SK-N-SH treated with all-trans-retinoic acid at 6 μM for 48 hours (cell line): ENCODE measurements at regions not wholly inside any gene's neighbourhood (a gene's known extent, or its start where the extent isn't known, plus 50 kb on each side); places are given as distances from the start of the nearest gene placed in this dataset.

Experiments used
- ARNTL ChIP-seq: fragments of 450-650 bp; formaldehyde crosslinking; IDR thresholded peaks from 2 replicates; pipeline ENCODE4 v1.5.0; 2020; ENCODE audit warnings: low read depth, mild to moderate bottlenecking, moderate library complexity, borderline replicate concordance
- CSDC2 ChIP-seq: fragments of 250-450 bp; sonication (Bioruptor Pico); IDR thresholded peaks from 2 replicates; pipeline ENCODE4 v1.5.0; 2020; ENCODE audit warnings: mild to moderate bottlenecking, moderate library complexity
- GLIS3 ChIP-seq: fragments of 250-450 bp; sonication (Bioruptor Pico); IDR thresholded peaks from 2 replicates; pipeline ENCODE4 v1.5.0; 2020; ENCODE audit warnings: mild to moderate bottlenecking, moderate library complexity
- PATZ1 ChIP-seq: fragments of 250-450 bp; sonication (Bioruptor Pico); IDR thresholded peaks from 2 replicates; pipeline ENCODE4 v1.8.0; 2020; ENCODE audit warnings: mild to moderate bottlenecking, moderate library complexity, borderline replicate concordance
- POU6F1 ChIP-seq: fragments of 250-450 bp; sonication (Bioruptor Pico); IDR thresholded peaks from 2 replicates; pipeline ENCODE4 v1.8.0; 2021; ENCODE audit warnings: low read depth, mild to moderate bottlenecking, moderate library complexity, borderline replicate concordance
- PPARA ChIP-seq: fragments of 250-450 bp; sonication (Bioruptor Pico); IDR thresholded peaks from 2 replicates; pipeline ENCODE4 v1.5.0; 2020; ENCODE audit warnings: mild to moderate bottlenecking, borderline replicate concordance
- RARB ChIP-seq: fragments of 250-450 bp; sonication (Bioruptor Pico); IDR thresholded peaks from 2 replicates; pipeline ENCODE4 v1.8.0; 2021; ENCODE audit warnings: mild to moderate bottlenecking, moderate library complexity
- SNAI2 ChIP-seq: fragments of 250-450 bp; sonication (Bioruptor Pico); IDR thresholded peaks from 2 replicates; pipeline ENCODE4 v1.5.0; 2020; ENCODE audit warnings: mild to moderate bottlenecking, moderate library complexity
- TCF4 ChIP-seq: fragments of 250-450 bp; sonication (Bioruptor Pico); IDR thresholded peaks from 2 replicates; pipeline ENCODE4 v1.8.0; 2021; ENCODE audit warnings: mild to moderate bottlenecking, moderate library complexity, borderline replicate concordance
- ZFP3 ChIP-seq: fragments of 250-450 bp; sonication (Bioruptor Pico); IDR thresholded peaks from 2 replicates; pipeline ENCODE4 v1.5.0; 2020; ENCODE audit warnings: mild to moderate bottlenecking, moderate library complexity
- ZNF70 ChIP-seq: fragments of 450-650 bp; formaldehyde crosslinking; IDR thresholded peaks from 2 replicates; pipeline ENCODE4 v1.5.0; 2020; ENCODE audit warnings: mild to moderate bottlenecking, moderate library complexity
- TF ChIP-seq, protein P1 (sequence below): fragments of 250-450 bp; sonication (Bioruptor Pico); IDR thresholded peaks from 2 replicates; pipeline ENCODE4 v1.5.1; 2020; ENCODE audit warnings: low read depth, mild to moderate bottlenecking, moderate library complexity

DNA sequence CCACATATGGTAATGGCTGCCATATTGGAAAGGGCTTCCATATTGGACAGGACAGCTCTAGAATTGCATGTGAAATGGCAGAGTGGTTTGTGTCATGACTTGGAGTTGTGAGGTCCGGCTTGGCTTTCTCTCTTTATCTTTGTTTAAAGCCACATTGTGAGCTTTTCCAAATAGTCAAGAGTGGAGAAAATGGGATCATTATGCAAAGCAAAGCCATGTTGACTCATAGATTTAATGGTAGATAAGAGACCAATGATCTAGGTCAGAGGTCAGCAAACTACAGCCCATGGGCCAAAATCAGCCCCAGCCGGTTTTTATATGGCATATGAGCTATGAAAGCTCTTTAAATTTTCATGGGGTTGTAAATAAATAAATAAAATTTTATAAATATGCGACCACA lies 449.1 kb downstream of the BCL11B start:
- TF ChIP-seq TCF4: no peak
- TF ChIP-seq ZFP3: no peak
- no peak for TF ChIP-seq POU6F1 (CRISPR knock-in tag)
- TF ChIP-seq RARB (CRISPR knock-in tag): no peak
- no peak for TF ChIP-seq ZNF70 (CRISPR knock-in tag)
- TF ChIP-seq SNAI2 (CRISPR knock-in tag): no peak
- no peak for TF ChIP-seq PATZ1 (CRISPR knock-in tag)
- no peak for TF ChIP-seq PPARA
- TF ChIP-seq ARNTL (CRISPR knock-in tag): no peak
- TF ChIP-seq CSDC2 (CRISPR knock-in tag): no peak
- TF ChIP-seq, protein P1, sequence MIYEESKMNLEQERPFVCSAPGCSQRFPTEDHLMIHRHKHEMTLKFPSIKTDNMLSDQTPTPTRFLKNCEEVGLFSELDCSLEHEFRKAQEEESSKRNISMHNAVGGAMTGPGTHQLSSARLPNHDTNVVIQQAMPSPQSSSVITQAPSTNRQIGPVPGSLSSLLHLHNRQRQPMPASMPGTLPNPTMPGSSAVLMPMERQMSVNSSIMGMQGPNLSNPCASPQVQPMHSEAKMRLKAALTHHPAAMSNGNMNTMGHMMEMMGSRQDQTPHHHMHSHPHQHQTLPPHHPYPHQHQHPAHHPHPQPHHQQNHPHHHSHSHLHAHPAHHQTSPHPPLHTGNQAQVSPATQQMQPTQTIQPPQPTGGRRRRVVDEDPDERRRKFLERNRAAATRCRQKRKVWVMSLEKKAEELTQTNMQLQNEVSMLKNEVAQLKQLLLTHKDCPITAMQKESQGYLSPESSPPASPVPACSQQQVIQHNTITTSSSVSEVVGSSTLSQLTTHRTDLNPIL (CRISPR knock-in tag): no peak
- TF ChIP-seq GLIS3: no peak
